ENCODE measurements at regions not wholly inside any gene's neighbourhood (a gene's known extent, or its start where the extent isn't known, plus 50 kb on each side); places are given as distances from the start of the nearest gene placed in this dataset.

DNA sequence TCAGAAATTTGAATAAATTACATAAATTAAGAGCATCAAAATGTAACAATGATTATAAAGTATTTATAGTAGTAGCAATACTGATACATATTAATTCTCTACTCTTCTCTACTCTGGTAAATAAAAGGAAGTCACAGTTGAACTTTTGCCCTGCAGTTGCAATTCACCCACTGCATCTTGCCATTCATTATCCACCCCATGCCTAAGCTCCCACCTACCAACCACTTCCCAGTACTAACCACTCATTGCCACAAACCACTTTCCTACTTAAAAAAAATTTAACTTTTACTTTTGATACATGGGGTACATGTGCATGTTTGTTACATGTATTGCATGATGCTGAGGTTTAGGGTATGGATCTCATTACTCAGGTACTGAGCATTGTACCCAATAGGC is 174.0 kb downstream of the RASSF9 start:
- H3K27ac ChIP-seq (ENCODE audit: low read depth, low read length, poor library complexity, severe bottlenecking): no peak overlapping the region
- BruUV-seq (replicated peaks): no TSS peak
- POLR2A ChIA-PET (ENCODE audit: low non-redundant PET): no interaction called here

DNA sequence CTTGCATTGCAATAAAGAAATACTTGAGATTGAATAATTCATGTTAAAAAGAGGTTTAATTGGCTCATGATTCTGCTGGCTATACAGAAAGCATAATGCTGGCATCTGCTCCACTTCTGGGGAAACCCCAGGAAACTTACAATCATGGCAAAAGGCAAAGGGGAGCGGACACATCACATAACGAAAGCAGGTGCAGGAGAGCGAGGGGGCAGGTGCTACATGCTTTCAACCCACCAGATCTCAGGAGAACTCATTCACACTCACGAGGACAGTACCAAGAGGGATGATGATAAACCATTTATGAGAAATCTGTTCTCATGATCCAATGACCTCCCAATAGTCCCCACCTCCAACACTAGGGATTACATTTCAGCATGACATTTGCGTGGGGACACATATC is 172.6 kb downstream of the RASSF9 start:
- H3K4me1 ChIP-seq (ENCODE audit: insufficient read depth, low read length, poor library complexity, severe bottlenecking): no peaks in the 10 kb centered on the region
- no peaks in the 10 kb centered on the region for H3K27me3 ChIP-seq (replicated peaks; ENCODE audit: insufficient read depth, low read depth, low read length, poor library complexity)
- ChIA-PET CTCF (no interaction called here), POLR2A (ENCODE audit: low non-redundant PET) (no interaction called here)
- TF ChIP-seq, protein P1, sequence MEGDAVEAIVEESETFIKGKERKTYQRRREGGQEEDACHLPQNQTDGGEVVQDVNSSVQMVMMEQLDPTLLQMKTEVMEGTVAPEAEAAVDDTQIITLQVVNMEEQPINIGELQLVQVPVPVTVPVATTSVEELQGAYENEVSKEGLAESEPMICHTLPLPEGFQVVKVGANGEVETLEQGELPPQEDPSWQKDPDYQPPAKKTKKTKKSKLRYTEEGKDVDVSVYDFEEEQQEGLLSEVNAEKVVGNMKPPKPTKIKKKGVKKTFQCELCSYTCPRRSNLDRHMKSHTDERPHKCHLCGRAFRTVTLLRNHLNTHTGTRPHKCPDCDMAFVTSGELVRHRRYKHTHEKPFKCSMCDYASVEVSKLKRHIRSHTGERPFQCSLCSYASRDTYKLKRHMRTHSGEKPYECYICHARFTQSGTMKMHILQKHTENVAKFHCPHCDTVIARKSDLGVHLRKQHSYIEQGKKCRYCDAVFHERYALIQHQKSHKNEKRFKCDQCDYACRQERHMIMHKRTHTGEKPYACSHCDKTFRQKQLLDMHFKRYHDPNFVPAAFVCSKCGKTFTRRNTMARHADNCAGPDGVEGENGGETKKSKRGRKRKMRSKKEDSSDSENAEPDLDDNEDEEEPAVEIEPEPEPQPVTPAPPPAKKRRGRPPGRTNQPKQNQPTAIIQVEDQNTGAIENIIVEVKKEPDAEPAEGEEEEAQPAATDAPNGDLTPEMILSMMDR (conservative IDR thresholded peaks at IDR 0.05; ENCODE audit: low read depth, low read length): no peak
- TF ChIP-seq EZH2 (IDR thresholded peaks at IDR 0.05; ENCODE audit: borderline replicate concordance, low read depth, low read length, poor library complexity, severe bottlenecking): no peak
- H3K4me3 ChIP-seq (ENCODE audit: low read depth, low read length, poor library complexity, severe bottlenecking): no peak overlapping the region
- no peaks in the 10 kb centered on the region for H3K9me3 ChIP-seq (ENCODE audit: low read depth, low read length, poor library complexity, severe bottlenecking)
- DNase-seq (ENCODE audit: low spot score): no peak
- BruUV-seq (replicated peaks): no TSS peak
- H3K27ac ChIP-seq (ENCODE audit: low read depth, low read length, poor library complexity, severe bottlenecking): no peak overlapping the region
- H3K36me3 ChIP-seq (ENCODE audit: insufficient read depth, low read length, poor library complexity, severe bottlenecking): no peaks in the 10 kb centered on the region
- intact Hi-C loops (cut with micrococcal nuclease; ENCODE audit: unreplicated experiment): no loop called here

More for the DNA sequence above, 174.0 kb downstream of the RASSF9 start:
- CTCF ChIA-PET: no interaction called here
- intact Hi-C loops (cut with micrococcal nuclease; ENCODE audit: unreplicated experiment): no loop called here
- H3K4me1 ChIP-seq (ENCODE audit: insufficient read depth, low read length, poor library complexity, severe bottlenecking): no peaks in the 10 kb centered on the region
- DNase-seq (ENCODE audit: low spot score): no peak
- TF ChIP-seq EZH2 (IDR thresholded peaks at IDR 0.05; ENCODE audit: borderline replicate concordance, low read depth, low read length, poor library complexity, severe bottlenecking): no peak
- TF ChIP-seq, protein P1 (conservative IDR thresholded peaks at IDR 0.05; ENCODE audit: low read depth, low read length): no peak
- H3K36me3 ChIP-seq (ENCODE audit: insufficient read depth, low read length, poor library complexity, severe bottlenecking): no peaks in the 10 kb centered on the region
- no peak overlapping the region for H3K4me3 ChIP-seq (ENCODE audit: low read depth, low read length, poor library complexity, severe bottlenecking)
- no peaks in the 10 kb centered on the region for H3K27me3 ChIP-seq (replicated peaks; ENCODE audit: insufficient read depth, low read depth, low read length, poor library complexity)
- H3K9me3 ChIP-seq (ENCODE audit: low read depth, low read length, poor library complexity, severe bottlenecking): no peaks in the 10 kb centered on the region

DNA sequence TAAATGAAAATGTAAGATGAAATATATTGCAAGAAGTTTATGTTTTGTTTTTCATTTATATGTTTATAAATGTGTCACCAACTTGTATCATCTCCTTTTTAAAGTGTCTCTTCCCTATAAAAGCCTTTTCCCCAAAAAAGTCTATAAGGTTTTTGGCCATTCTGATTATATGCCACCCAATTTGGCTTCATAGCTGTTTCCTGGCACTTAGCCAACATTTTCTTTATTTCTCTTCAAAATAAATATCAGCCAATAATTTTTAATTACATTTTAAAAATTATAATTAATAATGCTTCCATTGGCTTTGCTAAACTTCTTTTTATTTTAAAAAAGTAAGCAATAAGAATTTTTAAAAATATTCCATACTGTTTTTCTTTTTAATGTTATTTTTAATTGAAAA is 171.8 kb downstream of the RASSF9 start:
- Histone ChIP-seq H3K27me3 (replicated peaks; ENCODE audit: insufficient read depth, low read depth, low read length, poor library complexity) (no peaks in the 10 kb centered on the region), H3K9me3 (ENCODE audit: low read depth, low read length, poor library complexity, severe bottlenecking) (no peaks in the 10 kb centered on the region), H3K4me3 (ENCODE audit: low read depth, low read length, poor library complexity, severe bottlenecking) (no peak overlapping the region), H3K36me3 (ENCODE audit: insufficient read depth, low read length, poor library complexity, severe bottlenecking) (no peaks in the 10 kb centered on the region), H3K4me1 (ENCODE audit: insufficient read depth, low read length, poor library complexity, severe bottlenecking) (no peaks in the 10 kb centered on the region), H3K27ac (ENCODE audit: low read depth, low read length, poor library complexity, severe bottlenecking) (no peak overlapping the region)
- DNase-seq (ENCODE audit: low spot score): no peak
- ChIA-PET POLR2A (ENCODE audit: low non-redundant PET) (no interaction called here), CTCF (no interaction called here)
- no peak for TF ChIP-seq EZH2 (IDR thresholded peaks at IDR 0.05; ENCODE audit: borderline replicate concordance, low read depth, low read length, poor library complexity, severe bottlenecking)
- TF ChIP-seq, protein P1 (conservative IDR thresholded peaks at IDR 0.05; ENCODE audit: low read depth, low read length): no peak
- intact Hi-C loops (cut with micrococcal nuclease; ENCODE audit: unreplicated experiment): no loop called here
- BruUV-seq (replicated peaks): no TSS peak

All from A673 (cell line).